HEK293T (cell line): ENCODE measurements at regions not wholly inside any gene's neighbourhood (a gene's known extent, or its start where the extent isn't known, plus 50 kb on each side); places are given as distances from the start of the nearest gene placed in this dataset.

Experiments
- ARNT ChIP-seq: fragments of 450-650 bp; IDR thresholded peaks from 2 replicates; pipeline ENCODE4 v1.6.1; 2017; ENCODE audit warnings: mild to moderate bottlenecking
- L3MBTL2 ChIP-seq: fragments of 450-650 bp; conservative IDR thresholded peaks from 2 replicates; pipeline ENCODE4 v1.6.1; 2016; ENCODE audit warnings: mild to moderate bottlenecking
- LEF1 ChIP-seq: fragments of 450-650 bp; IDR thresholded peaks from 2 replicates; pipeline ENCODE4 v1.6.1; 2017; ENCODE audit warnings: mild to moderate bottlenecking, borderline replicate concordance
- SP1 ChIP-seq: fragments of 450-650 bp; IDR thresholded peaks from 2 replicates; pipeline ENCODE4 v1.6.1; 2017

GRCh38 chr11:115871161-115871760 is 367.0 kb upstream of the CADM1 start:
- TF ChIP-seq LEF1: no peak
- no peak for TF ChIP-seq L3MBTL2
- no peak for TF ChIP-seq SP1
- no peak for TF ChIP-seq ARNT
